Neural cell (in vitro differentiated cells): ENCODE measurements at regions not wholly inside any gene's neighbourhood (a gene's known extent, or its start where the extent isn't known, plus 50 kb on each side); places are given as distances from the start of the nearest gene placed in this dataset.

ENCODE experiments used
- H2AFZ ChIP-seq: fragments of 200-600, 300-800 bp; sonication (generic), shearing (Covaris generic); 2 replicates; pipeline ENCODE4 v1.6.0; 2014; ENCODE audit warnings: low read depth, mild to moderate bottlenecking, antibody characterized with exemption, low read length, moderate library complexity
- H3F3A ChIP-seq: fragments of 200-600 bp; shearing (Covaris generic); 2 replicates; pipeline ENCODE4 v1.6.1; 2016; ENCODE audit warnings: mild to moderate bottlenecking, moderate library complexity, mixed read lengths, antibody characterized with exemption, low read length; ENCODE audit not compliant: insufficient read depth, poor library complexity, severe bottlenecking
- H3K27ac ChIP-seq: fragments of 200-600, 300-800 bp; sonication (generic), shearing (Covaris generic); 2 replicates; pipeline ENCODE4 v1.5.1; 2014; ENCODE audit warnings: mild to moderate bottlenecking, low read length, moderate library complexity
- H3K27me3 ChIP-seq: fragments of 300-800, 200-600 bp; sonication (generic), shearing (Covaris generic); 2 replicates; pipeline ENCODE4 v1.6.0; 2014; ENCODE audit warnings: mild to moderate bottlenecking, low read depth, low read length, moderate library complexity; ENCODE audit not compliant: insufficient read depth
- H3K36me3 ChIP-seq: fragments of 300-800, 200-600 bp; sonication (generic), shearing (Covaris generic); 2 replicates; pipeline ENCODE4 v1.5.1; 2014; ENCODE audit warnings: mild to moderate bottlenecking, antibody characterized with exemption, low read length, moderate library complexity; ENCODE audit not compliant: insufficient read depth
- H3K4me2 ChIP-seq: fragments of 300-800, 200-600 bp; sonication (generic), shearing (Covaris generic); 2 replicates; pipeline ENCODE4 v1.6.0; 2014; ENCODE audit warnings: mild to moderate bottlenecking, low read length
- H3K4me3 ChIP-seq: fragments of 300-800, 200-600 bp; sonication (generic), shearing (Covaris generic); 2 replicates; pipeline ENCODE4 v1.5.1; 2014; ENCODE audit warnings: mild to moderate bottlenecking, low read length, moderate library complexity
- H3K79me2 ChIP-seq: fragments of 200-600 bp; shearing (Covaris generic); replicated peaks from 2 replicates; pipeline ENCODE4 v1.6.0; 2014; ENCODE audit warnings: mild to moderate bottlenecking, low read length, moderate library complexity; ENCODE audit not compliant: insufficient read depth
- H3K9ac ChIP-seq: fragments of 300-800, 200-600 bp; sonication (generic), shearing (Covaris generic); 2 replicates; pipeline ENCODE4 v1.6.1; 2016; ENCODE audit warnings: mild to moderate bottlenecking, low read length, mixed read lengths
- H3K9me2 ChIP-seq: fragments of 200-600 bp; shearing (Covaris generic); 2 replicates; pipeline ENCODE4 v1.6.1; 2016; ENCODE audit warnings: mild to moderate bottlenecking, low read length, mixed read lengths; ENCODE audit not compliant: insufficient read depth
- H3K9me3 ChIP-seq: fragments of 200-600, 300-800 bp; sonication (generic), shearing (Covaris generic); 2 replicates; pipeline ENCODE4 v1.6.1; 2016; ENCODE audit warnings: mild to moderate bottlenecking, mixed run types, low read length, moderate library complexity, mixed read lengths
- H4K20me1 ChIP-seq: fragments of 200-600 bp; shearing (Covaris generic); 2 replicates; pipeline ENCODE4 v1.6.1; 2016; ENCODE audit warnings: mild to moderate bottlenecking, mixed run types; ENCODE audit not compliant: insufficient read depth
- EP300 ChIP-seq: fragments of 450-650 bp; conservative IDR thresholded peaks from 2 replicates; pipeline ENCODE4 v1.6.1; 2014; ENCODE audit warnings: antibody characterized with exemption, mild to moderate bottlenecking, moderate library complexity; ENCODE audit not compliant: poor library complexity, severe bottlenecking
- EZH2 ChIP-seq: fragments of 200-600, 300-800 bp; shearing (Covaris generic), sonication (generic); IDR thresholded peaks from 2 replicates; pipeline ENCODE4 v1.6.1; 2014; ENCODE audit warnings: antibody characterized with exemption, low read length, borderline replicate concordance, mild to moderate bottlenecking; ENCODE audit not compliant: insufficient read depth, poor library complexity, severe bottlenecking
- MXI1 ChIP-seq: fragments of 450-650 bp; conservative IDR thresholded peaks from 2 replicates; pipeline ENCODE4 v1.6.1; 2014; ENCODE audit warnings: antibody characterized with exemption, mild to moderate bottlenecking; ENCODE audit not compliant: poor library complexity, severe bottlenecking
- POLR2AphosphoS5 ChIP-seq: IDR thresholded peaks from 2 replicates; pipeline ENCODE4 v1.6.1; 2012
- RAD21 ChIP-seq: fragments of 450-650 bp; conservative IDR thresholded peaks from 2 replicates; pipeline ENCODE4 v1.6.1; 2014; ENCODE audit warnings: antibody characterized with exemption, mild to moderate bottlenecking, moderate library complexity
- SMC3 ChIP-seq: fragments of 450-650 bp; conservative IDR thresholded peaks from 2 replicates; pipeline ENCODE4 v1.6.1; 2014; ENCODE audit warnings: antibody characterized with exemption, mild to moderate bottlenecking, moderate library complexity; ENCODE audit not compliant: poor library complexity
- TAF1 ChIP-seq: IDR thresholded peaks from 2 replicates; pipeline ENCODE4 v1.6.1; 2012; ENCODE audit warnings: low read depth
- TF ChIP-seq, protein P1 (sequence below): fragments of 450-650 bp; IDR thresholded peaks from 2 replicates; pipeline ENCODE4 v1.5.1; 2014; ENCODE audit warnings: antibody characterized with exemption, mild to moderate bottlenecking, moderate library complexity; ENCODE audit not compliant: poor library complexity, severe bottlenecking
- TF ChIP-seq, protein P2 (sequence below): IDR thresholded peaks from 2 replicates; pipeline ENCODE4 v1.6.1; 2012; ENCODE audit warnings: borderline replicate concordance

DNA sequence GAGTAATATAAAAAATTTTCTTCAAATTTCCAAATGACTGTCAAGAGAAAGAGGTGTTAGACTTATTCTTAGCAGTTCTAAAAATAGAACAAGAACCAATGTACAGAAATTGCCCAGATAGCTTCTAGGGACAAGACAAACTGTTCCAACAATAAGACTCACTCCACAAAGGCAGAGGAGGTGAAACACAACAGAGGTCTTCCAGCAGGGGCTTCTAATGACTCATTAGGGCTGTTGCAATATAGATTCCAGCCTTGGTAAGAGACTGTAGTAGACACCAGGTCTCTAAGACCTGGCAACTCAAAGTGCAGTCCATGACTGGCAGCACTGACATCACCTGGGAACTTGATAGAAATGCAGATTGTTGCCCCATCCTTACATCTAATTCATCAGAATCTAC lies 134.6 kb upstream of the VLDLR start:
- H3K9ac ChIP-seq, result no peak overlapping the region
- H2AFZ ChIP-seq, result no peak overlapping the region
- no peaks in the 10 kb centered on the region for H3K27me3 ChIP-seq
- no peaks in the 10 kb centered on the region for H3F3A ChIP-seq
- no peak overlapping the region for H3K4me2 ChIP-seq
- TF ChIP-seq EP300 (no peak), SMC3 (no peak), RAD21 (no peak), EZH2 (no peak), POLR2AphosphoS5 (no peak), TAF1 (no peak), MXI1 (no peak)
- TF ChIP-seq, protein P1, sequence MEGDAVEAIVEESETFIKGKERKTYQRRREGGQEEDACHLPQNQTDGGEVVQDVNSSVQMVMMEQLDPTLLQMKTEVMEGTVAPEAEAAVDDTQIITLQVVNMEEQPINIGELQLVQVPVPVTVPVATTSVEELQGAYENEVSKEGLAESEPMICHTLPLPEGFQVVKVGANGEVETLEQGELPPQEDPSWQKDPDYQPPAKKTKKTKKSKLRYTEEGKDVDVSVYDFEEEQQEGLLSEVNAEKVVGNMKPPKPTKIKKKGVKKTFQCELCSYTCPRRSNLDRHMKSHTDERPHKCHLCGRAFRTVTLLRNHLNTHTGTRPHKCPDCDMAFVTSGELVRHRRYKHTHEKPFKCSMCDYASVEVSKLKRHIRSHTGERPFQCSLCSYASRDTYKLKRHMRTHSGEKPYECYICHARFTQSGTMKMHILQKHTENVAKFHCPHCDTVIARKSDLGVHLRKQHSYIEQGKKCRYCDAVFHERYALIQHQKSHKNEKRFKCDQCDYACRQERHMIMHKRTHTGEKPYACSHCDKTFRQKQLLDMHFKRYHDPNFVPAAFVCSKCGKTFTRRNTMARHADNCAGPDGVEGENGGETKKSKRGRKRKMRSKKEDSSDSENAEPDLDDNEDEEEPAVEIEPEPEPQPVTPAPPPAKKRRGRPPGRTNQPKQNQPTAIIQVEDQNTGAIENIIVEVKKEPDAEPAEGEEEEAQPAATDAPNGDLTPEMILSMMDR, result no peak
- TF ChIP-seq, protein P2, sequence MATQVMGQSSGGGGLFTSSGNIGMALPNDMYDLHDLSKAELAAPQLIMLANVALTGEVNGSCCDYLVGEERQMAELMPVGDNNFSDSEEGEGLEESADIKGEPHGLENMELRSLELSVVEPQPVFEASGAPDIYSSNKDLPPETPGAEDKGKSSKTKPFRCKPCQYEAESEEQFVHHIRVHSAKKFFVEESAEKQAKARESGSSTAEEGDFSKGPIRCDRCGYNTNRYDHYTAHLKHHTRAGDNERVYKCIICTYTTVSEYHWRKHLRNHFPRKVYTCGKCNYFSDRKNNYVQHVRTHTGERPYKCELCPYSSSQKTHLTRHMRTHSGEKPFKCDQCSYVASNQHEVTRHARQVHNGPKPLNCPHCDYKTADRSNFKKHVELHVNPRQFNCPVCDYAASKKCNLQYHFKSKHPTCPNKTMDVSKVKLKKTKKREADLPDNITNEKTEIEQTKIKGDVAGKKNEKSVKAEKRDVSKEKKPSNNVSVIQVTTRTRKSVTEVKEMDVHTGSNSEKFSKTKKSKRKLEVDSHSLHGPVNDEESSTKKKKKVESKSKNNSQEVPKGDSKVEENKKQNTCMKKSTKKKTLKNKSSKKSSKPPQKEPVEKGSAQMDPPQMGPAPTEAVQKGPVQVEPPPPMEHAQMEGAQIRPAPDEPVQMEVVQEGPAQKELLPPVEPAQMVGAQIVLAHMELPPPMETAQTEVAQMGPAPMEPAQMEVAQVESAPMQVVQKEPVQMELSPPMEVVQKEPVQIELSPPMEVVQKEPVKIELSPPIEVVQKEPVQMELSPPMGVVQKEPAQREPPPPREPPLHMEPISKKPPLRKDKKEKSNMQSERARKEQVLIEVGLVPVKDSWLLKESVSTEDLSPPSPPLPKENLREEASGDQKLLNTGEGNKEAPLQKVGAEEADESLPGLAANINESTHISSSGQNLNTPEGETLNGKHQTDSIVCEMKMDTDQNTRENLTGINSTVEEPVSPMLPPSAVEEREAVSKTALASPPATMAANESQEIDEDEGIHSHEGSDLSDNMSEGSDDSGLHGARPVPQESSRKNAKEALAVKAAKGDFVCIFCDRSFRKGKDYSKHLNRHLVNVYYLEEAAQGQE, result no peak
- H3K9me2 ChIP-seq, result no peaks in the 10 kb centered on the region
- H4K20me1 ChIP-seq, result no peaks in the 10 kb centered on the region
- H3K27ac ChIP-seq, result no peak overlapping the region
- no peaks in the 10 kb centered on the region for H3K9me3 ChIP-seq
- H3K4me3 ChIP-seq, result no peak overlapping the region
- no peaks in the 10 kb centered on the region for H3K36me3 ChIP-seq
- no peaks in the 10 kb centered on the region for H3K79me2 ChIP-seq

DNA sequence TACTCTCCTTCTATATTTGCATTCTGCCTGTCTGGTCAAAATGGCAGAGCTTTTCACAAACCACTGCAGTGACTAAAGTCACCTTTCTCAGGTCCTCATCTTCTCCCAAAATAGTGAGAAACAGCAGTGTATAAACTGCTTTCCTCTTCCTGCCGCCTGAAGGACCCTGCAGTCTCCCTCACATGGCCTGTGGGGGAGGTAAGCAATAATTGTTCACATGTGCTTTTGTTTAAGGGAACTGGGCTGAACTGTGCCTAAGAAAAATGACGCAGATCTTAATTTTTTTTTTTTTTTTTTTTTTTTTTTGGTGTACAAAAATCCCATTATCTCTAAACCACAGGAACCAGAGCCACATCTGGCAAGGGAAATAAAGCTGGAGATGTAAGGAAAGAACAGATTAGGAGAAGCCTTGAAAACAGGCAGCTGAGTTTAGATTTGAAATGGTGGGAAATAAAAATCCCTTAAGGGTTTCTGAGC lies 131.7 kb upstream of the VLDLR start:
- H3K4me2 ChIP-seq, result no peak overlapping the region
- H3K9me2 ChIP-seq, result no peaks in the 10 kb centered on the region
- H3K36me3 ChIP-seq, result no peaks in the 10 kb centered on the region
- H3K27me3 ChIP-seq, result no peaks in the 10 kb centered on the region
- H3K27ac ChIP-seq, result no peak overlapping the region
- no peak overlapping the region for H3K9ac ChIP-seq
- H2AFZ ChIP-seq, result no peak overlapping the region
- H3K4me3 ChIP-seq, result no peak overlapping the region
- TF ChIP-seq, protein P1, result no peak
- TF ChIP-seq RAD21 (no peak), EP300 (no peak), SMC3 (no peak), POLR2AphosphoS5 (no peak), MXI1 (no peak), TAF1 (no peak), EZH2 (no peak)
- TF ChIP-seq, protein P2, result no peak
- H3K9me3 ChIP-seq, result no peaks in the 10 kb centered on the region
- H3K79me2 ChIP-seq, result no peaks in the 10 kb centered on the region
- H3F3A ChIP-seq, result no peaks in the 10 kb centered on the region
- H4K20me1 ChIP-seq, result no peaks in the 10 kb centered on the region
